ENCODE measurements at regions not wholly inside any gene's neighbourhood (a gene's known extent, or its start where the extent isn't known, plus 50 kb on each side); places are given as distances from the start of the nearest gene placed in this dataset.
"Not testable (repeated sequence)": the region's sequence is repeated elsewhere in the genome, so short reads cannot be mapped to it uniquely, and the experiment has no call there.

- not testable (repeated sequence) for TF ChIP-seq CTCF (IDR thresholded peaks at IDR 0.05; ENCODE audit: low read length); EZH2 (IDR thresholded peaks at IDR 0.05; ENCODE audit: borderline replicate concordance, low read length)
These were observed 128.7 kb upstream of the SERPINE2 start for GRCh38 chr2:224167781-224168180.

Measured in OCI-LY1 (cell line).